SK-N-SH (cell line): ENCODE measurements at regions not wholly inside any gene's neighbourhood (a gene's known extent, or its start where the extent isn't known, plus 50 kb on each side); places are given as distances from the start of the nearest gene placed in this dataset.

Source experiments
- CTCF ChIA-PET: fragments of 300-600, 350-600 bp; formaldehyde crosslinking; extraction: SDS; loops from one replicate; lab custom pipeline; 2021; lab: Yijun Ruan, JAX
- POLR2A ChIA-PET: fragments of 350-600 bp; sonication (Branson Sonifier 250); formaldehyde crosslinking; extraction: SDS; loops from one replicate; lab custom pipeline; 2020; ENCODE audit warnings: antibody characterized with exemption, inconsistent platforms; lab: Yijun Ruan, JAX
- DNase-seq: peaks from one replicate; pipeline ENCODE4 v3.0.0; 2012
- H2AFZ ChIP-seq: fragments of 200-600 bp; sonication (generic); 2 replicates; pipeline ENCODE4 v1.8.1; 2016; ENCODE audit warnings: antibody characterized with exemption, mild to moderate bottlenecking, low read depth
- H3F3A ChIP-seq: fragments of 200-600 bp; sonication (generic); replicated peaks from 2 replicates; pipeline ENCODE3; 2016; ENCODE audit warnings: antibody characterized with exemption, mild to moderate bottlenecking; ENCODE audit not compliant: insufficient read depth
- H3K27ac ChIP-seq, 2 experiments: fragments of 200-500 bp in 1 of 2; fragments of 200-600 bp in 1 of 2; sonication (Bioruptor generic) in 1 of 2; sonication (generic), shearing (Covaris generic) in 1 of 2; 2 replicates each; pipeline versions ENCODE4 v1.5.1 to v1.6.1; 2014 to 2016; ENCODE audit warnings: low read depth in 2 of 2, inconsistent platforms in 1 of 2, low read length in 1 of 2, mild to moderate bottlenecking in 1 of 2, mixed read lengths in 1 of 2
- H3K27me3 ChIP-seq: fragments of 200-600 bp; sonication (generic), shearing (Covaris generic); 2 replicates; pipeline ENCODE4 v1.6.1; 2016; ENCODE audit warnings: mixed run types; ENCODE audit not compliant: insufficient read depth
- H3K36me3 ChIP-seq, 2 experiments: fragments of 200-500 bp in 1 of 2; fragments of 200-600 bp in 1 of 2; sonication (Bioruptor generic) in 1 of 2; sonication (generic) in 1 of 2; replicated peaks in 1 of 2; 2 replicates each; pipeline versions ENCODE3 to v1.5.1; 2014 to 2016; ENCODE audit warnings: low read length in 1 of 2, mild to moderate bottlenecking in 1 of 2; ENCODE audit not compliant: insufficient read depth in 2 of 2, control insufficient read depth in 1 of 2
- H3K4me1 ChIP-seq, 2 experiments: fragments of 200-500 bp in 1 of 2; fragments of 200-600 bp in 1 of 2; sonication (Bioruptor generic) in 1 of 2; sonication (generic), shearing (Covaris generic) in 1 of 2; 2 replicates each; pipeline versions ENCODE4 v1.5.1 to v1.6.1; 2014 to 2016; ENCODE audit warnings: low read depth in 1 of 2, low read length in 1 of 2, mixed run types in 1 of 2; ENCODE audit not compliant: insufficient read depth in 2 of 2, control insufficient read depth in 1 of 2
- H3K4me2 ChIP-seq: fragments of 200-600 bp; sonication (generic), shearing (Covaris generic); 2 replicates; pipeline ENCODE4 v1.6.1; 2017; ENCODE audit warnings: mixed run types
- H3K4me3 ChIP-seq, 2 experiments: fragments of 200-500 bp in 1 of 2; fragments of 200-600 bp in 1 of 2; sonication (Bioruptor generic) in 1 of 2; sonication (generic), shearing (Covaris generic) in 1 of 2; 2 replicates each; pipeline versions ENCODE4 v1.5.1 to v1.8.1; 2014 to 2016; ENCODE audit warnings: low read depth in 2 of 2, inconsistent platforms in 1 of 2, low read length in 1 of 2, mild to moderate bottlenecking in 1 of 2, mixed read lengths in 1 of 2, moderate library complexity in 1 of 2
- H3K79me2 ChIP-seq: fragments of 200-600 bp; sonication (generic); 2 replicates; pipeline ENCODE4 v1.8.1; 2017; ENCODE audit warnings: mild to moderate bottlenecking; ENCODE audit not compliant: insufficient read depth
- H3K9ac ChIP-seq: fragments of 200-600 bp; sonication (generic); 2 replicates; pipeline ENCODE4 v1.6.1; 2017; ENCODE audit warnings: mixed run types
- H3K9me2 ChIP-seq: fragments of 200-600 bp; sonication (generic); 2 replicates; pipeline ENCODE4 v1.6.1; 2017; ENCODE audit warnings: mixed run types
- H3K9me3 ChIP-seq: fragments of 200-600 bp; sonication (generic); 2 replicates; pipeline ENCODE4 v1.6.1; 2017; ENCODE audit warnings: mixed run types, mild to moderate bottlenecking, moderate library complexity
- H4K20me1 ChIP-seq: fragments of 200-600 bp; sonication (generic); 2 replicates; pipeline ENCODE4 v1.6.1; 2017; ENCODE audit warnings: mild to moderate bottlenecking, mixed run types; ENCODE audit not compliant: insufficient read depth
- CTCF ChIP-seq: fragments of 200-600 bp; sonication (generic); IDR thresholded peaks from 2 replicates; pipeline ENCODE4 v1.6.1; 2017; ENCODE audit warnings: antibody characterized with exemption, mild to moderate bottlenecking, moderate library complexity
- ELF1 ChIP-seq: IDR thresholded peaks from 2 replicates; pipeline ENCODE4 v1.4.0; 2012
- EP300 ChIP-seq, 2 experiments: IDR thresholded peaks; 2 replicates each; pipeline versions ENCODE4 v1.4.0 to v1.6.1; 2012; ENCODE audit warnings: borderline replicate concordance in 1 of 2, low read depth in 1 of 2, low read length in 1 of 2
- FOXJ3 ChIP-seq: sonication (generic); formaldehyde crosslinking; IDR thresholded peaks from 2 replicates; pipeline ENCODE4 v1.5.1; 2020; ENCODE audit warnings: mild to moderate bottlenecking, missing genetic modification reagents
- FOXM1 ChIP-seq: IDR thresholded peaks from 2 replicates; pipeline ENCODE4 v1.4.0; 2012; ENCODE audit warnings: low read depth, mild to moderate bottlenecking
- REST ChIP-seq: IDR thresholded peaks from 2 replicates; pipeline ENCODE4 v1.6.1; 2012; ENCODE audit warnings: mild to moderate bottlenecking, low read depth, low read length, moderate library complexity
- RXRA ChIP-seq: IDR thresholded peaks from 2 replicates; pipeline ENCODE4 v1.4.0; 2012; ENCODE audit warnings: low read depth, mild to moderate bottlenecking, borderline replicate concordance
- SIN3A ChIP-seq: IDR thresholded peaks from 2 replicates; pipeline ENCODE4 v1.6.1; 2012; ENCODE audit warnings: low read depth, mild to moderate bottlenecking, low read length, moderate library complexity, borderline replicate concordance
- TAF1 ChIP-seq: IDR thresholded peaks from 2 replicates; pipeline ENCODE4 v1.6.1; 2012; ENCODE audit warnings: low read depth, mild to moderate bottlenecking, low read length, moderate library complexity, borderline replicate concordance
- YY1 ChIP-seq: IDR thresholded peaks from 2 replicates; pipeline ENCODE4 v1.4.0; 2012; ENCODE audit warnings: low read depth, mild to moderate bottlenecking
- WGBS: methylation state at CpG from one replicate; pipeline ENCODE4 v1.1.6; 2017; ENCODE audit warnings: low lambda C conversion rate; 5-methylcytosine and 5-hydroxymethylcytosine counted together
- TF ChIP-seq, protein P1 (sequence below): IDR thresholded peaks from 2 replicates; pipeline ENCODE4 v1.4.0; 2012; ENCODE audit warnings: low read depth
- TF ChIP-seq, protein P2 (sequence below): fragments of 150-350 bp; IDR thresholded peaks from 2 replicates; pipeline ENCODE4 v1.6.1; 2017; ENCODE audit warnings: antibody characterized with exemption, low read length, low read depth, borderline replicate concordance

GRCh38 chr2:187646556-187646955 lies 92.3 kb upstream of the TFPI start:
- Histone ChIP-seq H3K9ac (no peak overlapping the region), H3K79me2 (no peaks in the 10 kb centered on the region), H3K27me3 (no peaks in the 10 kb centered on the region), H3K4me1 (peaks cover 0 to 17% of the 10 kb centered on the region in 2 experiments; a peak in 2 of 4 replicates), H3K9me2 (no peaks in the 10 kb centered on the region), H3K36me3 (no peaks in the 10 kb centered on the region), H3F3A (peaks cover 19% of the 10 kb centered on the region), H3K9me3 (no peaks in the 10 kb centered on the region), H4K20me1 (no peaks in the 10 kb centered on the region), H3K4me3 (no peak overlapping the region), H2AFZ (no peak overlapping the region; the same call in 1 of the 2 replicates), H3K27ac (no peak overlapping the region), H3K4me2 (no peak overlapping the region)
- TF ChIP-seq YY1 (no peak), EP300 (IDR thresholded peaks at IDR 0.05; ENCODE audit: borderline replicate concordance in 1 of 2, low read depth in 1 of 2, low read length in 1 of 2) (no peak), FOXM1 (no peak), SIN3A (no peak), RXRA (no peak)
- TF ChIP-seq, protein P1, sequence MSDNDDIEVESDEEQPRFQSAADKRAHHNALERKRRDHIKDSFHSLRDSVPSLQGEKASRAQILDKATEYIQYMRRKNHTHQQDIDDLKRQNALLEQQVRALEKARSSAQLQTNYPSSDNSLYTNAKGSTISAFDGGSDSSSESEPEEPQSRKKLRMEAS, result no peak
- CTCF ChIA-PET, result no interaction called here
- POLR2A ChIA-PET, result no interaction called here
- 96% methylated on average over 1 of the region's 1 CpG for WGBS
- DNase-seq, result no peak

DNA sequence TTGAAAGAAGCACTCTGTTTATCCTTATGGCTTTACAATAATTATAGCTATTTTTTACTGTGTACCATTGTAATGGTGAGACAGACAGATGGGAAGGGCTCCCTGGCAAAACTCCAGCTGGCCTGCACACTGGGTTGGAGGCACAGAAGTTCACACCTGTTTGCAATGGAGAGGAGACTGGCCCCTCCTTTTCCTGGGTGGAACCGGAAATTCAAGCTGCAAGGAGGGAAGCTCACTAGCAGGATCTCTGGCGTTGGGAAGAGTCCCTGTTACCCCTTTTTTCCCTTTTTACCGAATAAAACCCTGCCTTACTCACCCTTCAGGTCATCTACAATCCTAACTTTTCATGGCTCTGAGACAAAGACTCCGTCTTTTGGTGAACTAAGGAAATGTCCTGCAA lies 100.3 kb upstream of the TFPI start:
- Histone ChIP-seq H3K4me2 (no peak overlapping the region), H4K20me1 (no peaks in the 10 kb centered on the region), H3K27ac (no peak overlapping the region), H3K4me1 (peaks cover 0 to 2% of the 10 kb centered on the region in 2 experiments; a peak in 1 of 4 replicates), H3K4me3 (no peak overlapping the region), H3K9me3 (no peaks in the 10 kb centered on the region), H3K9ac (no peak overlapping the region), H3K27me3 (no peaks in the 10 kb centered on the region), H2AFZ (no peak overlapping the region), H3F3A (no peaks in the 10 kb centered on the region), H3K36me3 (no peaks in the 10 kb centered on the region), H3K9me2 (no peaks in the 10 kb centered on the region), H3K79me2 (no peaks in the 10 kb centered on the region)
- POLR2A ChIA-PET, result no interaction called here
- CTCF ChIA-PET, result interaction anchor here (1.3 kb wide), 1 partner anchor 75 kb away, joined by 4 read pairs; no protein-coding TSS in a partner anchor
- no peak for TF ChIP-seq ELF1
- no peak for TF ChIP-seq TAF1
- no peak for TF ChIP-seq SIN3A
- TF ChIP-seq FOXJ3 (CRISPR knock-in tag), result no peak
- TF ChIP-seq, protein P2, sequence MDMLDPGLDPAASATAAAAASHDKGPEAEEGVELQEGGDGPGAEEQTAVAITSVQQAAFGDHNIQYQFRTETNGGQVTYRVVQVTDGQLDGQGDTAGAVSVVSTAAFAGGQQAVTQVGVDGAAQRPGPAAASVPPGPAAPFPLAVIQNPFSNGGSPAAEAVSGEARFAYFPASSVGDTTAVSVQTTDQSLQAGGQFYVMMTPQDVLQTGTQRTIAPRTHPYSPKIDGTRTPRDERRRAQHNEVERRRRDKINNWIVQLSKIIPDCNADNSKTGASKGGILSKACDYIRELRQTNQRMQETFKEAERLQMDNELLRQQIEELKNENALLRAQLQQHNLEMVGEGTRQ, result no peak
- TF ChIP-seq CTCF, result no peak
- no peak for TF ChIP-seq REST
- 78% methylated on average over 4 of the region's 4 CpGs for WGBS
- DNase-seq, result no peak
